HCT116 (cell line): ENCODE measurements at regions not wholly inside any gene's neighbourhood (a gene's known extent, or its start where the extent isn't known, plus 50 kb on each side); places are given as distances from the start of the nearest gene placed in this dataset.

Experiments
- ATAC-seq: fragments of 200-7000 bp; cut with Tn5 transposase; 2 replicates; pipeline ENCODE4 v1.9.1; 2020; ENCODE audit warnings: mild to moderate bottlenecking, moderate library complexity
- BruUV-seq: library from RNA; stranded (reverse); fragments of 400-500 nt; replicated peaks from 2 replicates; lab custom pipeline; 2021; lab: Mats Ljungman, UMichigan
- CTCF ChIA-PET: fragments of 300-600 bp; sonication (Branson Sonifier 250); formaldehyde crosslinking; loops from one replicate; lab custom pipeline; 2021; ENCODE audit warnings: antibody characterized with exemption; lab: Charles Lee
- POLR2A ChIA-PET: fragments of 300-600, 350-600 bp; sonication (Branson Sonifier 250); formaldehyde crosslinking; loops from one replicate; lab custom pipeline; 2021; ENCODE audit warnings: antibody characterized with exemption; lab: Charles Lee
- RAD21 ChIA-PET, 2 experiments: fragments of 300-600 bp; sonication (Branson Sonifier 250); formaldehyde crosslinking; loops; one replicate each; lab custom pipeline; 2023; ENCODE audit warnings: low total read pairs in 2 of 2; ENCODE audit not compliant: uncharacterized antibody in 2 of 2, unreplicated experiment in 2 of 2, low non-redundant PET in 1 of 2; lab: Charles Lee
- DNase-seq: peaks from one replicate; pipeline ENCODE4 v3.0.0-alpha.2; 2010; ENCODE audit warnings: low read depth, low spot score
- H2AFZ ChIP-seq: fragments of 200-600 bp; shearing (Covaris generic), sonication (generic); 2 replicates; pipeline ENCODE4 v1.6.1; 2017; ENCODE audit warnings: low read depth, mixed run types, mixed read lengths, antibody characterized with exemption, low read length; ENCODE audit not compliant: poor library complexity, severe bottlenecking
- H3K27ac ChIP-seq: 2 replicates; pipeline ENCODE4 v1.5.1; 2012; ENCODE audit warnings: low read depth, low read length
- H3K27me3 ChIP-seq: fragments of 200-600 bp; sonication (generic); 2 replicates; pipeline ENCODE4 v1.6.1; 2016; ENCODE audit warnings: mixed run types, low read length, mixed read lengths; ENCODE audit not compliant: insufficient read depth
- H3K36me3 ChIP-seq, 2 experiments: fragments of 200-500 bp in 1 of 2; fragments of 200-600 bp in 1 of 2; sonication (Bioruptor generic) in 1 of 2; sonication (generic) in 1 of 2; 2 replicates each; pipeline versions ENCODE4 v1.5.1 to v1.6.1; 2014 to 2016; ENCODE audit warnings: low read length in 2 of 2, inconsistent platforms in 1 of 2, mixed read lengths in 1 of 2, mixed run types in 1 of 2; ENCODE audit not compliant: insufficient read depth in 2 of 2, control insufficient read depth in 1 of 2
- H3K4me1 ChIP-seq, 2 experiments: fragments of 200-600 bp in 1 of 2; sonication (generic) in 1 of 2; 2 replicates each; pipeline versions ENCODE4 v1.5.1 to v1.6.1; 2012 to 2017; ENCODE audit warnings: low read length in 2 of 2, inconsistent platforms in 1 of 2, mild to moderate bottlenecking in 1 of 2, mixed read lengths in 1 of 2, mixed run types in 1 of 2, moderate library complexity in 1 of 2; ENCODE audit not compliant: insufficient read depth in 2 of 2, control insufficient read depth in 1 of 2
- H3K4me2 ChIP-seq: fragments of 200-600 bp; sonication (generic); 2 replicates; pipeline ENCODE4 v1.6.1; 2017; ENCODE audit warnings: mixed run types, low read length, mixed read lengths
- H3K4me3 ChIP-seq, 2 experiments: fragments of 200-600 bp in 1 of 2; sonication (generic) in 1 of 2; replicated peaks in 1 of 2; 2 replicates each; pipeline ENCODE4 v1.5.1; 2011 to 2016; ENCODE audit warnings: low read length in 2 of 2, control low read depth in 1 of 2, low read depth in 1 of 2, mild to moderate bottlenecking in 1 of 2, mixed read lengths in 1 of 2, mixed run types in 1 of 2
- H3K79me2 ChIP-seq: fragments of 200-600 bp; sonication (generic); 2 replicates; pipeline ENCODE4 v1.6.1; 2017; ENCODE audit warnings: mild to moderate bottlenecking, mixed run types, low read length, moderate library complexity, mixed read lengths; ENCODE audit not compliant: insufficient read depth
- H3K9ac ChIP-seq: fragments of 200-600 bp; sonication (generic); 2 replicates; pipeline ENCODE4 v1.6.1; 2016; ENCODE audit warnings: low read length, mixed read lengths
- H3K9me2 ChIP-seq: fragments of 200-600 bp; sonication (generic), shearing (Covaris generic); 2 replicates; pipeline ENCODE4 v1.6.1; 2017; ENCODE audit warnings: mixed run types, mild to moderate bottlenecking, moderate library complexity; ENCODE audit not compliant: insufficient read depth
- H3K9me3 ChIP-seq, 2 experiments: fragments of 200-500 bp in 1 of 2; fragments of 200-600 bp in 1 of 2; sonication (Bioruptor generic) in 1 of 2; sonication (generic) in 1 of 2; 2 replicates each; pipeline ENCODE4 v1.6.1; 2014 to 2017; ENCODE audit warnings: low read length in 2 of 2, mixed read lengths in 2 of 2, inconsistent platforms in 1 of 2, low read depth in 1 of 2, mild to moderate bottlenecking in 1 of 2, mixed run types in 1 of 2, moderate library complexity in 1 of 2; ENCODE audit not compliant: control insufficient read depth in 1 of 2, insufficient read depth in 1 of 2
- H4K20me1 ChIP-seq: fragments of 200-600 bp; sonication (generic), shearing (Covaris generic); 2 replicates; pipeline ENCODE4 v1.6.1; 2017; ENCODE audit warnings: mixed run types, mild to moderate bottlenecking, moderate library complexity; ENCODE audit not compliant: insufficient read depth
- CBX3 ChIP-seq: IDR thresholded peaks from 2 replicates; pipeline ENCODE4 v1.6.1; 2012; ENCODE audit warnings: low read depth
- ELF1 ChIP-seq: IDR thresholded peaks from 2 replicates; pipeline ENCODE4 v1.6.1; 2012; ENCODE audit warnings: low read depth, borderline replicate concordance
- FOSL1 ChIP-seq: IDR thresholded peaks from 2 replicates; pipeline ENCODE4 v1.6.1; 2012; ENCODE audit warnings: low read depth
- POLR2A ChIP-seq: IDR thresholded peaks from 2 replicates; pipeline ENCODE4 v1.7.0; 2011; ENCODE audit warnings: borderline replicate concordance; ENCODE audit not compliant: insufficient read depth, insufficient read length; ENCODE audit errors: extremely low read depth
- REST ChIP-seq: IDR thresholded peaks from 2 replicates; pipeline ENCODE4 v1.6.1; 2012; ENCODE audit warnings: low read depth
- SIN3A ChIP-seq: IDR thresholded peaks from 2 replicates; pipeline ENCODE4 v1.6.1; 2012; ENCODE audit warnings: low read depth
- ZFX ChIP-seq: fragments of 450-650 bp; IDR thresholded peaks from 2 replicates; pipeline ENCODE4 v1.6.1; 2017
- intact Hi-C: fragments of 100-400 bp; cut with micrococcal nuclease; formaldehyde crosslinking; loops from 2 replicates; pipeline ENCODE4 v1.10.0; 2022

GRCh38 chr14:53215101-53215500, 62.0 kb upstream of the DDHD1 start:
- no peaks in the 10 kb centered on the region for H3K9me2 ChIP-seq
- no peaks in the 10 kb centered on the region for H3K79me2 ChIP-seq
- ATAC-seq (no peak), DNase-seq (no peak)
- H4K20me1 ChIP-seq: no peaks in the 10 kb centered on the region
- H3K4me3 ChIP-seq: no peak overlapping the region
- no peak overlapping the region for H3K4me2 ChIP-seq
- TF ChIP-seq REST: no peak
- H3K27me3 ChIP-seq: no peaks in the 10 kb centered on the region
- H3K4me1 ChIP-seq: peaks cover 4 to 9% of the 10 kb centered on the region in 2 experiments; a peak in 2 of 4 replicates
- CTCF ChIA-PET: no interaction called here
- H3K36me3 ChIP-seq: no peaks in the 10 kb centered on the region
- no peak overlapping the region for H3K27ac ChIP-seq
- H3K9ac ChIP-seq: no peak overlapping the region
- intact Hi-C loops: no loop called here
- POLR2A ChIA-PET: no interaction called here
- no TSS peak for BruUV-seq
- H3K9me3 ChIP-seq: no peaks in the 10 kb centered on the region
- no peak overlapping the region for H2AFZ ChIP-seq
- RAD21 ChIA-PET: no interaction called here

GRCh38 chr14:53214384-53214783, 61.3 kb upstream of the DDHD1 start:
- Histone ChIP-seq H3K79me2 (no peaks in the 10 kb centered on the region), H3K27me3 (no peaks in the 10 kb centered on the region), H3K9me3 (no peaks in the 10 kb centered on the region), H4K20me1 (no peaks in the 10 kb centered on the region), H3K4me1 (peaks cover 4 to 9% of the 10 kb centered on the region in 2 experiments; a peak in 2 of 4 replicates), H3K36me3 (no peaks in the 10 kb centered on the region), H3K9ac (no peak overlapping the region), H3K4me2 (no peak overlapping the region), H3K4me3 (no peak overlapping the region), H3K27ac (no peak overlapping the region), H3K9me2 (no peaks in the 10 kb centered on the region), H2AFZ (no peak overlapping the region)
- ChIA-PET RAD21 (no interaction called here), CTCF (no interaction called here), POLR2A (no interaction called here)
- no peak for DNase-seq
- no TSS peak for BruUV-seq
- no peak for ATAC-seq
- intact Hi-C loops: no loop called here
- TF ChIP-seq CBX3 (no peak), ZFX (no peak), FOSL1 (no peak), ELF1 (no peak), POLR2A (no peak), SIN3A (no peak)
